SK-N-SH (cell line): ENCODE measurements at regions not wholly inside any gene's neighbourhood (a gene's known extent, or its start where the extent isn't known, plus 50 kb on each side); places are given as distances from the start of the nearest gene placed in this dataset.

ENCODE experiments used
- CTCF ChIA-PET: fragments of 300-600, 350-600 bp; formaldehyde crosslinking; extraction: SDS; loops from one replicate; lab custom pipeline; 2021; lab: Yijun Ruan, JAX
- POLR2A ChIA-PET: fragments of 350-600 bp; sonication (Branson Sonifier 250); formaldehyde crosslinking; extraction: SDS; loops from one replicate; lab custom pipeline; 2020; ENCODE audit warnings: antibody characterized with exemption, inconsistent platforms; lab: Yijun Ruan, JAX
- DNase-seq: peaks from one replicate; pipeline ENCODE4 v3.0.0; 2012
- H2AFZ ChIP-seq: fragments of 200-600 bp; sonication (generic); 2 replicates; pipeline ENCODE4 v1.8.1; 2016; ENCODE audit warnings: antibody characterized with exemption, mild to moderate bottlenecking, low read depth
- H3F3A ChIP-seq: fragments of 200-600 bp; sonication (generic); replicated peaks from 2 replicates; pipeline ENCODE3; 2016; ENCODE audit warnings: antibody characterized with exemption, mild to moderate bottlenecking; ENCODE audit not compliant: insufficient read depth
- H3K27ac ChIP-seq, 2 experiments: fragments of 200-500 bp in 1 of 2; fragments of 200-600 bp in 1 of 2; sonication (Bioruptor generic) in 1 of 2; sonication (generic), shearing (Covaris generic) in 1 of 2; 2 replicates each; pipeline versions ENCODE4 v1.5.1 to v1.6.1; 2014 to 2016; ENCODE audit warnings: low read depth in 2 of 2, inconsistent platforms in 1 of 2, low read length in 1 of 2, mild to moderate bottlenecking in 1 of 2, mixed read lengths in 1 of 2
- H3K27me3 ChIP-seq: fragments of 200-600 bp; sonication (generic), shearing (Covaris generic); 2 replicates; pipeline ENCODE4 v1.6.1; 2016; ENCODE audit warnings: mixed run types; ENCODE audit not compliant: insufficient read depth
- H3K36me3 ChIP-seq, 2 experiments: fragments of 200-500 bp in 1 of 2; fragments of 200-600 bp in 1 of 2; sonication (Bioruptor generic) in 1 of 2; sonication (generic) in 1 of 2; replicated peaks in 1 of 2; 2 replicates each; pipeline versions ENCODE3 to v1.5.1; 2014 to 2016; ENCODE audit warnings: low read length in 1 of 2, mild to moderate bottlenecking in 1 of 2; ENCODE audit not compliant: insufficient read depth in 2 of 2, control insufficient read depth in 1 of 2
- H3K4me1 ChIP-seq, 2 experiments: fragments of 200-500 bp in 1 of 2; fragments of 200-600 bp in 1 of 2; sonication (Bioruptor generic) in 1 of 2; sonication (generic), shearing (Covaris generic) in 1 of 2; 2 replicates each; pipeline versions ENCODE4 v1.5.1 to v1.6.1; 2014 to 2016; ENCODE audit warnings: low read depth in 1 of 2, low read length in 1 of 2, mixed run types in 1 of 2; ENCODE audit not compliant: insufficient read depth in 2 of 2, control insufficient read depth in 1 of 2
- H3K4me2 ChIP-seq: fragments of 200-600 bp; sonication (generic), shearing (Covaris generic); 2 replicates; pipeline ENCODE4 v1.6.1; 2017; ENCODE audit warnings: mixed run types
- H3K4me3 ChIP-seq, 2 experiments: fragments of 200-500 bp in 1 of 2; fragments of 200-600 bp in 1 of 2; sonication (Bioruptor generic) in 1 of 2; sonication (generic), shearing (Covaris generic) in 1 of 2; 2 replicates each; pipeline versions ENCODE4 v1.5.1 to v1.8.1; 2014 to 2016; ENCODE audit warnings: low read depth in 2 of 2, inconsistent platforms in 1 of 2, low read length in 1 of 2, mild to moderate bottlenecking in 1 of 2, mixed read lengths in 1 of 2, moderate library complexity in 1 of 2
- H3K79me2 ChIP-seq: fragments of 200-600 bp; sonication (generic); 2 replicates; pipeline ENCODE4 v1.8.1; 2017; ENCODE audit warnings: mild to moderate bottlenecking; ENCODE audit not compliant: insufficient read depth
- H3K9ac ChIP-seq: fragments of 200-600 bp; sonication (generic); 2 replicates; pipeline ENCODE4 v1.6.1; 2017; ENCODE audit warnings: mixed run types
- H3K9me2 ChIP-seq: fragments of 200-600 bp; sonication (generic); 2 replicates; pipeline ENCODE4 v1.6.1; 2017; ENCODE audit warnings: mixed run types
- H3K9me3 ChIP-seq: fragments of 200-600 bp; sonication (generic); 2 replicates; pipeline ENCODE4 v1.6.1; 2017; ENCODE audit warnings: mixed run types, mild to moderate bottlenecking, moderate library complexity
- H4K20me1 ChIP-seq: fragments of 200-600 bp; sonication (generic); 2 replicates; pipeline ENCODE4 v1.6.1; 2017; ENCODE audit warnings: mild to moderate bottlenecking, mixed run types; ENCODE audit not compliant: insufficient read depth
- CHD2 ChIP-seq: fragments of 150-350 bp; IDR thresholded peaks from 2 replicates; pipeline ENCODE4 v1.6.1; 2018; ENCODE audit warnings: low read length; ENCODE audit not compliant: partially characterized antibody
- CTCF ChIP-seq: fragments of 200-600 bp; sonication (generic); IDR thresholded peaks from 2 replicates; pipeline ENCODE4 v1.6.1; 2017; ENCODE audit warnings: antibody characterized with exemption, mild to moderate bottlenecking, moderate library complexity
- ELF1 ChIP-seq: IDR thresholded peaks from 2 replicates; pipeline ENCODE4 v1.4.0; 2012
- EP300 ChIP-seq, 2 experiments: IDR thresholded peaks; 2 replicates each; pipeline versions ENCODE4 v1.4.0 to v1.6.1; 2012; ENCODE audit warnings: borderline replicate concordance in 1 of 2, low read depth in 1 of 2, low read length in 1 of 2
- EZH2phosphoT487 ChIP-seq: fragments of 200-600 bp; sonication (generic); IDR thresholded peaks from 2 replicates; pipeline ENCODE4 v1.6.1; 2017; ENCODE audit warnings: low read depth, mixed run types, mild to moderate bottlenecking, antibody characterized with exemption, moderate library complexity, borderline replicate concordance
- FOSL2 ChIP-seq: IDR thresholded peaks from 2 replicates; pipeline ENCODE4 v1.4.0; 2012; ENCODE audit warnings: low read depth, mild to moderate bottlenecking, moderate library complexity, borderline replicate concordance
- FOXJ3 ChIP-seq: sonication (generic); formaldehyde crosslinking; IDR thresholded peaks from 2 replicates; pipeline ENCODE4 v1.5.1; 2020; ENCODE audit warnings: mild to moderate bottlenecking, missing genetic modification reagents
- FOXM1 ChIP-seq: IDR thresholded peaks from 2 replicates; pipeline ENCODE4 v1.4.0; 2012; ENCODE audit warnings: low read depth, mild to moderate bottlenecking
- JUND ChIP-seq: IDR thresholded peaks from 2 replicates; pipeline ENCODE4 v1.4.0; 2012
- MAX ChIP-seq: IDR thresholded peaks from 2 replicates; pipeline ENCODE4 v1.4.0; 2012; ENCODE audit warnings: low read depth
- MXI1 ChIP-seq: IDR thresholded peaks from 2 replicates; pipeline ENCODE4 v1.6.1; 2012; ENCODE audit warnings: mild to moderate bottlenecking, low read depth, low read length, improper control_type of control experiment
- PBX3 ChIP-seq: IDR thresholded peaks from 2 replicates; pipeline ENCODE4; 2012
- POLR2AphosphoS5 ChIP-seq: IDR thresholded peaks from 2 replicates; pipeline ENCODE4 v1.6.1; 2012; ENCODE audit warnings: low read depth, low read length
- RAD21 ChIP-seq: IDR thresholded peaks from 2 replicates; pipeline ENCODE4 v1.6.1; 2012; ENCODE audit warnings: mild to moderate bottlenecking, low read length
- RCOR1 ChIP-seq: fragments of 150-350 bp; IDR thresholded peaks from 2 replicates; pipeline ENCODE4 v1.6.1; 2017; ENCODE audit warnings: antibody characterized with exemption, low read length
- RXRA ChIP-seq: IDR thresholded peaks from 2 replicates; pipeline ENCODE4 v1.4.0; 2012; ENCODE audit warnings: low read depth, mild to moderate bottlenecking, borderline replicate concordance
- SIN3A ChIP-seq: IDR thresholded peaks from 2 replicates; pipeline ENCODE4 v1.6.1; 2012; ENCODE audit warnings: low read depth, mild to moderate bottlenecking, low read length, moderate library complexity, borderline replicate concordance
- SMC3 ChIP-seq: IDR thresholded peaks from 2 replicates; pipeline ENCODE4 v1.6.1; 2012; ENCODE audit warnings: low read depth, low read length, improper control_type of control experiment
- TAF1 ChIP-seq: IDR thresholded peaks from 2 replicates; pipeline ENCODE4 v1.6.1; 2012; ENCODE audit warnings: low read depth, mild to moderate bottlenecking, low read length, moderate library complexity, borderline replicate concordance
- TCF12 ChIP-seq: IDR thresholded peaks from 2 replicates; pipeline ENCODE4 v1.4.0; 2012
- TEAD4 ChIP-seq: IDR thresholded peaks from 2 replicates; pipeline ENCODE4 v1.4.0; 2012; ENCODE audit warnings: mild to moderate bottlenecking, borderline replicate concordance; ENCODE audit not compliant: insufficient read depth
- USF2 ChIP-seq: fragments of 150-350 bp; IDR thresholded peaks from 2 replicates; pipeline ENCODE4 v1.6.1; 2017; ENCODE audit warnings: antibody characterized with exemption, low read length, low read depth, borderline replicate concordance
- WGBS: methylation state at CpG from one replicate; pipeline ENCODE4 v1.1.6; 2017; ENCODE audit warnings: low lambda C conversion rate; 5-methylcytosine and 5-hydroxymethylcytosine counted together

- Histone ChIP-seq H3K36me3 (no peaks in the 10 kb centered on the region), H3K9me3 (peaks cover 16% of the 10 kb centered on the region; the same call in 1 of the 2 replicates), H3K27ac (no peak overlapping the region), H3K4me1 (no peaks in the 10 kb centered on the region), H4K20me1 (no peaks in the 10 kb centered on the region), H3F3A (no peaks in the 10 kb centered on the region), H2AFZ (no peak overlapping the region), H3K79me2 (no peaks in the 10 kb centered on the region), H3K4me2 (no peak overlapping the region), H3K9me2 (no peaks in the 10 kb centered on the region), H3K4me3 (no peak overlapping the region), H3K9ac (no peak overlapping the region), H3K27me3 (no peaks in the 10 kb centered on the region)
- DNase-seq = no peak
- WGBS = 29% methylated on average over 2 of the region's 2 CpGs
- ChIA-PET CTCF (no interaction called here), POLR2A (no interaction called here)
- no peak for TF ChIP-seq FOXJ3 (CRISPR knock-in tag)
- no peak for TF ChIP-seq SMC3
- TF ChIP-seq PBX3 = no peak
- TF ChIP-seq USF2 = no peak
- no peak for TF ChIP-seq EP300 (IDR thresholded peaks at IDR 0.05; ENCODE audit: borderline replicate concordance in 1 of 2, low read depth in 1 of 2, low read length in 1 of 2)
- TF ChIP-seq TEAD4 = no peak
- no peak for TF ChIP-seq FOSL2
- no peak for TF ChIP-seq ELF1
- no peak for TF ChIP-seq CTCF
- no peak for TF ChIP-seq EZH2phosphoT487
- no peak for TF ChIP-seq TCF12
- no peak for TF ChIP-seq MXI1
- TF ChIP-seq SIN3A = no peak
Observed at GRCh38 chr11:106451228-106451922, 373.9 kb downstream of the AASDHPPT start.

- Histone ChIP-seq H3K4me1 (peaks cover 0 to 5% of the 10 kb centered on the region in 2 experiments; a peak in 1 of 4 replicates), H3K4me3 (no peak overlapping the region), H3K9me3 (peaks cover 16% of the 10 kb centered on the region; the same call in 1 of the 2 replicates), H2AFZ (no peak overlapping the region), H3K4me2 (no peak overlapping the region), H3K9ac (no peak overlapping the region), H3F3A (no peaks in the 10 kb centered on the region), H3K9me2 (no peaks in the 10 kb centered on the region), H3K79me2 (no peaks in the 10 kb centered on the region), H3K27me3 (no peaks in the 10 kb centered on the region), H4K20me1 (no peaks in the 10 kb centered on the region), H3K27ac (no peak overlapping the region), H3K36me3 (no peaks in the 10 kb centered on the region)
- WGBS = 42% methylated on average over 3 of the region's 3 CpGs
- ChIA-PET POLR2A (no interaction called here), CTCF (interaction anchor here (2.0 kb wide), 1 partner anchor 12 kb away, joined by 6 read pairs; no protein-coding TSS in a partner anchor)
- TF ChIP-seq RXRA (no peak), FOXJ3 (CRISPR knock-in tag) (no peak), EZH2phosphoT487 (no peak), RCOR1 (no peak), TCF12 (no peak), FOSL2 (no peak), MAX (no peak), EP300 (IDR thresholded peaks at IDR 0.05; ENCODE audit: borderline replicate concordance in 1 of 2, low read depth in 1 of 2, low read length in 1 of 2) (no peak), POLR2AphosphoS5 (no peak), CHD2 (no peak), FOXM1 (no peak), JUND (no peak), TAF1 (no peak), RAD21 (no peak)
- DNase-seq = no peak
Observed at GRCh38 chr11:106456647-106457046, 379.2 kb downstream of the AASDHPPT start.
